Transverse colon (tissue), 4 donors: ENCODE measurements at regions not wholly inside any gene's neighbourhood (a gene's known extent, or its start where the extent isn't known, plus 50 kb on each side); places are given as distances from the start of the nearest gene placed in this dataset.

Experiments
- DNase-seq: peaks from one replicate; pipeline ENCODE4 v3.0.0-alpha.2; 2019
- H3K27ac ChIP-seq, 4 donors: fragments of 200-600 bp; sonication (generic); 2 replicates each; pipeline ENCODE4 v1.5.1; 2016 to 2018; ENCODE audit warnings: inconsistent platforms in 4 of 4
- H3K27me3 ChIP-seq: fragments of 200-600 bp; sonication (generic); 2 replicates; pipeline ENCODE4 v1.5.1; 2017; ENCODE audit warnings: inconsistent platforms
- H3K36me3 ChIP-seq, 4 donors: fragments of 200-600 bp; sonication (generic); 2 replicates each; pipeline ENCODE4 v1.5.1; 2017 to 2019; ENCODE audit warnings: inconsistent platforms in 4 of 4
- H3K4me1 ChIP-seq, 4 donors: fragments of 200-600 bp; sonication (generic); 2 replicates each; pipeline ENCODE4 v1.5.1; 2017 to 2020; ENCODE audit warnings: inconsistent platforms in 4 of 4
- H3K4me3 ChIP-seq, 4 donors: fragments of 200-600 bp; sonication (generic); 1 replicate in 1 of 4; 2 replicates in 3 of 4; pipeline versions ENCODE4 v1.5.1 to v1.6.1; 2017 to 2019; ENCODE audit warnings: inconsistent platforms in 4 of 4
- H3K9me3 ChIP-seq, 2 donors: fragments of 200-600 bp; sonication (generic); 2 replicates each; pipeline ENCODE4 v1.5.1; 2017 to 2019; ENCODE audit warnings: inconsistent platforms in 2 of 2
- CTCF ChIP-seq, 5 experiments: fragments of 200-600 bp in 3 of 5; fragments of 450-650 bp in 2 of 5; sonication (generic) in 3 of 5; IDR thresholded peaks; 1 replicate in 2 of 5; 2 replicates in 3 of 5; pipeline ENCODE4 v1.5.1; 2016 to 2017; ENCODE audit warnings: antibody characterized with exemption in 5 of 5, inconsistent platforms in 3 of 5, mild to moderate bottlenecking in 2 of 5, moderate library complexity in 1 of 5
- EP300 ChIP-seq: sonication (generic); formaldehyde crosslinking; IDR thresholded peaks from one replicate; pipeline ENCODE4 v1.6.1; 2017; ENCODE audit warnings: antibody characterized with exemption, low read depth
- POLR2A ChIP-seq: fragments of 450-650 bp; IDR thresholded peaks from one replicate; pipeline ENCODE4 v1.6.1; 2016; ENCODE audit warnings: antibody characterized with exemption, mild to moderate bottlenecking, moderate library complexity
- POLR2AphosphoS5 ChIP-seq, 3 donors: sonication (generic); formaldehyde crosslinking; IDR thresholded peaks; one replicate each; pipeline ENCODE4 v1.6.1; 2016; ENCODE audit warnings: antibody characterized with exemption in 3 of 3
- WGBS, 2 donors: methylation state at CpG; one replicate each; pipeline ENCODE4 v1.1.5; 2018; ENCODE audit warnings: low coverage in 1 of 2; 5-methylcytosine and 5-hydroxymethylcytosine counted together
- in situ Hi-C, 4 donors: fragments of 200-750 bp; cut with MboI; loops; one replicate each; pipeline versions ENCODE4 v1.15.0 to v1.15.1; 2017; ENCODE audit warnings: low sequenced_read_pairs in 3 of 4, low pct_ligation_motif_present in 1 of 4, low pct_unique_long_range_greater_than_20kb in 1 of 4
- intact Hi-C: fragments of 100-400 bp; cut with DNase I; formaldehyde crosslinking; loops from one replicate; pipeline ENCODE4 v1.15.1; 2023; ENCODE audit warnings: low total_unique reads

DNA sequence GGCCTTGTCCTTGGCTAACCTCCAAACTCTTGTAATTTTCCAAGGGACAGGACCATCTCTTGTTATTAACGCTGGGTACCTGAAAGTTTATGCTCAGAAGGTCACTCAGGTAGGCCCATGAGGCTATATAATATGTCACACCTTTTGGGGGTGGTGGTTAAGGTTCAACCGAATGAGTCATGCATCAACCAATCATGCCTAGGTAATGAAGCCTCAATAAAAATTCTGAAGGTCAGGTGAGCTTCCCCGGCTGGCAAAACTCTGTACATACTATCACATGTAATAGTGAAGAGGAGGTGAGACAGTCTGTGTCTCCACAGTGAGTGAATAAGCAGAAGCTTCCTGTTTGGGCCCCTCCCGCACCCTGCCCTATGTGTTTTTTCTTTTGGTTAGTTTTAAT lies 424.9 kb downstream of the PCDH17 start:
- intact Hi-C loops (no loop called here), in situ Hi-C loops (no loop called here)
- H3K27ac ChIP-seq: no peak overlapping the region
- DNase-seq: no peak
- H3K27me3 ChIP-seq: no peaks in the 10 kb centered on the region
- TF ChIP-seq POLR2A: no peak
- TF ChIP-seq POLR2AphosphoS5 (IDR thresholded peaks at IDR 0.05): no peak
- no peak for TF ChIP-seq EP300
- 43 to 70% methylated on average over 2 to 4 of the region's 4 CpGs for WGBS, 2 donors
- peaks cover 0 to 3% of the 10 kb centered on the region in 2 donors for H3K9me3 ChIP-seq
- H3K4me1 ChIP-seq: no peaks in the 10 kb centered on the region
- no peaks in the 10 kb centered on the region for H3K36me3 ChIP-seq
- H3K4me3 ChIP-seq: no peak overlapping the region

GRCh38 chr13:58059624-58060023 lies 428.1 kb downstream of the PCDH17 start:
- Histone ChIP-seq H3K27ac (no peak overlapping the region), H3K4me1 (no peaks in the 10 kb centered on the region), H3K36me3 (no peaks in the 10 kb centered on the region), H3K9me3 (peaks cover 0 to 3% of the 10 kb centered on the region in 2 donors), H3K27me3 (no peaks in the 10 kb centered on the region), H3K4me3 (no peak overlapping the region)
- DNase-seq: no peak
- in situ Hi-C loops: no loop called here
- intact Hi-C loops: no loop called here
- TF ChIP-seq POLR2A (no peak), CTCF (IDR thresholded peaks at IDR 0.05) (no peak), POLR2AphosphoS5 (IDR thresholded peaks at IDR 0.05) (no peak), EP300 (no peak)
- WGBS, 2 donors: 50 to 56% methylated on average over 1 of the region's 1 CpG

DNA sequence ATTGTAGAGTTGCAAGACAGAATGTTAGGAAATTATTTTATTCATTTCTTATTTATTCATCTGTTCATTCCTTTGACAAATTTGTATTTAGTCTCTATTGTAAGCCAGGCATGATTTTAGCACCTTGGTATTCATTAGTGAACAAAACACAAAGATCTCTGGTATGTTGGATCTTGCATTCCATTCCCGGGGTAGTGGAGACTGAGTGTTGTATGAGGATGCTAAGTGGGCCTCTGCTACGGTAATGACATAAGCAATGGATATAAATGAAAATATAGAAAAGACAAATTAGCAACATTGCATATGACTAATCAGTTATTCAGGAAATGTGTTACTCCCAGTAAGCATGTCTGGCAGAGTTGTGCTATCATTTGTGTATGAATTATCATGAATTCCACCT lies 449.3 kb downstream of the PCDH17 start:
- intact Hi-C loops: no loop called here
- TF ChIP-seq EP300 (no peak), POLR2A (no peak), CTCF (IDR thresholded peaks at IDR 0.05) (no peak), POLR2AphosphoS5 (IDR thresholded peaks at IDR 0.05) (no peak)
- Histone ChIP-seq H3K36me3 (no peaks in the 10 kb centered on the region), H3K4me1 (no peaks in the 10 kb centered on the region), H3K4me3 (no peak overlapping the region), H3K27ac (no peak overlapping the region), H3K9me3 (no peaks in the 10 kb centered on the region), H3K27me3 (no peaks in the 10 kb centered on the region)
- no peak for DNase-seq
- 50 to 61% methylated on average over 1 to 2 of the region's 2 CpGs for WGBS, 2 donors
- in situ Hi-C loops: no loop called here

- intact Hi-C loops: no loop called here
- no peak overlapping the region for H3K4me3 ChIP-seq
- no peak for DNase-seq
- H3K36me3 ChIP-seq: no peaks in the 10 kb centered on the region
- no peaks in the 10 kb centered on the region for H3K4me1 ChIP-seq
- H3K27me3 ChIP-seq: no peaks in the 10 kb centered on the region
- in situ Hi-C loops: no loop called here
- WGBS, 2 donors: 70 to 75% methylated on average over 3 of the region's 3 CpGs
- no peak overlapping the region for H3K27ac ChIP-seq
- TF ChIP-seq CTCF (IDR thresholded peaks at IDR 0.05) (no peak), EP300 (no peak), POLR2AphosphoS5 (IDR thresholded peaks at IDR 0.05) (no peak), POLR2A (no peak)
- no peaks in the 10 kb centered on the region for H3K9me3 ChIP-seq
Measured at GRCh38 chr13:58081301-58081820, 449.8 kb downstream of the PCDH17 start.

DNA sequence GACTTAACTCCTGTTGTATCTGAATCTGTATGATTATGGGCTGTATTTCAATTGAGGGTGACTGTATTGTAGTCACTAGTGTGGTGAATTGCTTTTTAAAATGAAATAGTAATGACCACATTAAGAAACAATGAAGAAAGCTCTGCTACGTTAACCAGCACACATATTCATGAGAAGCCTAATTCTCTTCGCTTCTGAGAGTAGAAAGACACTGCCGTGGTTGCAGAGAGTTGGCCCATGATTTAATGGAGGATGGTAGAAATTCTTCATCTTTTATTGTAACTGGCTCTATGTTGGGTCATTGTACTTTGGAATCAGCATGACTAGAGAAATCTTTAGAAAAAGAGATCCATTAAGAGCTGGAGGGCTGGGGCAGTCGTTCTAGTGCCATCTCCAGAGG lies 451.5 kb downstream of the PCDH17 start:
- no peak for TF ChIP-seq POLR2A
- no peak for TF ChIP-seq POLR2AphosphoS5 (IDR thresholded peaks at IDR 0.05)
- TF ChIP-seq CTCF (IDR thresholded peaks at IDR 0.05): no peak
- TF ChIP-seq EP300: no peak
- in situ Hi-C loops: no loop called here
- Histone ChIP-seq H3K27ac (no peak overlapping the region), H3K4me1 (no peaks in the 10 kb centered on the region), H3K27me3 (no peaks in the 10 kb centered on the region), H3K36me3 (no peaks in the 10 kb centered on the region), H3K4me3 (no peak overlapping the region), H3K9me3 (no peaks in the 10 kb centered on the region)
- 68 to 69% methylated on average over 4 of the region's 4 CpGs for WGBS, 2 donors
- intact Hi-C loops: no loop called here
- DNase-seq: no peak
